ENCODE measurements at regions not wholly inside any gene's neighbourhood (a gene's known extent, or its start where the extent isn't known, plus 50 kb on each side); places are given as distances from the start of the nearest gene placed in this dataset.

- ChIA-PET POLR2A (no interaction called here), CTCF (ENCODE audit: low intra/inter-chr PET ratio) (no interaction called here)
- Histone ChIP-seq H3K79me2 (ENCODE audit: control insufficient read depth, insufficient read depth, low read length) (no peaks in the 10 kb centered on the region), H3K9me3 (replicated peaks; ENCODE audit: control insufficient read depth, insufficient read depth, low read depth, low read length) (no peaks in the 10 kb centered on the region), H3K9ac (ENCODE audit: insufficient read depth in 1 of 2, low read depth in 2 of 2, low read length in 2 of 2) (no peak overlapping the region), H3K4me1 (replicated peaks in 1 of 2; ENCODE audit: control insufficient read depth in 2 of 2, insufficient read depth in 2 of 2, low read length in 2 of 2) (no peaks in the 10 kb centered on the region), H3K27ac (ENCODE audit: extremely low read depth, low read depth, low read length) (no peak overlapping the region), H2AFZ (ENCODE audit: low read depth, low read length) (no peak overlapping the region), H4K20me1 (replicated peaks; ENCODE audit: control insufficient read depth, insufficient read depth, low read length) (no peaks in the 10 kb centered on the region), H3K4me3 (no peak overlapping the region), H3K27me3 (ENCODE audit: control insufficient read depth in 2 of 2, insufficient read depth in 2 of 2, low read length in 2 of 2) (no peaks in the 10 kb centered on the region; a peak in 1 of 5 replicates), H3K4me2 (ENCODE audit: insufficient read depth, low read length) (no peak overlapping the region), H3K36me3 (ENCODE audit: control insufficient read depth, insufficient read depth, low read length) (no peaks in the 10 kb centered on the region), H3K9me1 (ENCODE audit: control insufficient read depth, insufficient read depth, low read length) (no peaks in the 10 kb centered on the region)
- ATAC-seq (no peak), DNase-seq (ENCODE audit: extremely low read depth in 1 of 4, low spot score in 3 of 4) (no peak), FAIRE-seq (no peak)
- 4% methylated on average over 5 of the region's 6 CpGs for WGBS (ENCODE audit: insufficient coverage, low coverage, missing lambda C conversion rate)
- no TSS peak for BruUV-seq (replicated peaks)
- TF ChIP-seq ARNT (IDR thresholded peaks at IDR 0.05) (no peak), ZNF280B (CRISPR knock-in tag; IDR thresholded peaks at IDR 0.05) (no peak), HDAC8 (tag; IDR thresholded peaks at IDR 0.05) (no peak), PHF21A (IDR thresholded peaks at IDR 0.05; ENCODE audit: borderline replicate concordance, low read depth) (no peak), SIN3B (IDR thresholded peaks at IDR 0.05; ENCODE audit: low read depth) (no peak), ZNF699 (CRISPR knock-in tag; IDR thresholded peaks at IDR 0.05; ENCODE audit: insufficient replicate concordance) (no peak), HNRNPH1 (optimal IDR thresholded peaks at IDR 0.05; ENCODE audit: low read depth, low read length) (no peak), RBM39 (optimal IDR thresholded peaks at IDR 0.05; ENCODE audit: low read depth, low read length) (no peak)
- TF ChIP-seq, protein P1, sequence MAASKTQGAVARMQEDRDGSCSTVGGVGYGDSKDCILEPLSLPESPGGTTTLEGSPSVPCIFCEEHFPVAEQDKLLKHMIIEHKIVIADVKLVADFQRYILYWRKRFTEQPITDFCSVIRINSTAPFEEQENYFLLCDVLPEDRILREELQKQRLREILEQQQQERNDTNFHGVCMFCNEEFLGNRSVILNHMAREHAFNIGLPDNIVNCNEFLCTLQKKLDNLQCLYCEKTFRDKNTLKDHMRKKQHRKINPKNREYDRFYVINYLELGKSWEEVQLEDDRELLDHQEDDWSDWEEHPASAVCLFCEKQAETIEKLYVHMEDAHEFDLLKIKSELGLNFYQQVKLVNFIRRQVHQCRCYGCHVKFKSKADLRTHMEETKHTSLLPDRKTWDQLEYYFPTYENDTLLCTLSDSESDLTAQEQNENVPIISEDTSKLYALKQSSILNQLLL (CRISPR knock-in tag; IDR thresholded peaks at IDR 0.05; ENCODE audit: borderline replicate concordance): no peak
- intact Hi-C loops (cut with micrococcal nuclease) (no loop called here), in situ Hi-C loops (cut with MboI) (no loop called here)
Measured at GRCh38 chr2:118596620-118597019, 250.8 kb downstream of the EN1 start.

All from K562 (cell line).